Neural progenitor cell (in vitro differentiated cells): ENCODE measurements at regions not wholly inside any gene's neighbourhood (a gene's known extent, or its start where the extent isn't known, plus 50 kb on each side); places are given as distances from the start of the nearest gene placed in this dataset.

Experiments
- CTCF ChIP-seq: fragments of 200-600 bp; sonication (generic); IDR thresholded peaks from 2 replicates; pipeline ENCODE4 v1.5.1; 2017; ENCODE audit warnings: antibody characterized with exemption, mild to moderate bottlenecking
- EZH2 ChIP-seq: fragments of 200-600 bp; sonication (generic); IDR thresholded peaks from 2 replicates; pipeline ENCODE4 v1.6.1; 2017; ENCODE audit warnings: antibody characterized with exemption, mild to moderate bottlenecking, moderate library complexity

DNA sequence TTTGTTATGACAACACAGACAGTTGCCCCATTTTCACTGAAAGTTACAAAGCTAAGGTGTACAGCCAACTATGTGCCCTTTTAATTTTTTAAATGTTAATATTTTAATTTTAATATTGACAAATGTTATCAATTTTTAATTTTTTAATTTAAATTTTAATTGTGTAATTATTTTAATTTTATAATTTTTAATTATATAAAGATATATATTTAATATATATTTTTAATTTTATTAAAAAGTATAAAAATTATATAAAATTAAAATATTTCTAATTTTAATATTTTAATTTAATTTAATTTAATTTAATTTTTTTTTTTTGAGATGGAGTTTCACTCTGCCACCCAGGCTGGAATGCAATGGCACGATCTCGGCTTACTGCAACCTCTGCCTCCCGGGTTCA lies 52.1 kb upstream of the ATP11B start:
- TF ChIP-seq CTCF (no peak), EZH2 (no peak)
